SK-N-SH treated with all-trans-retinoic acid at 6 μM for 48 hours (cell line): ENCODE measurements at regions not wholly inside any gene's neighbourhood (a gene's known extent, or its start where the extent isn't known, plus 50 kb on each side); places are given as distances from the start of the nearest gene placed in this dataset.

Experiments
- ARNTL ChIP-seq: fragments of 450-650 bp; formaldehyde crosslinking; IDR thresholded peaks from 2 replicates; pipeline ENCODE4 v1.5.0; 2020; ENCODE audit warnings: low read depth, mild to moderate bottlenecking, moderate library complexity, borderline replicate concordance
- ESRRG ChIP-seq: fragments of 250-450 bp; sonication (Bioruptor Pico); IDR thresholded peaks from 2 replicates; pipeline ENCODE4 v1.6.1; 2021; ENCODE audit warnings: mild to moderate bottlenecking
- SNAI2 ChIP-seq: fragments of 250-450 bp; sonication (Bioruptor Pico); IDR thresholded peaks from 2 replicates; pipeline ENCODE4 v1.5.0; 2020; ENCODE audit warnings: mild to moderate bottlenecking, moderate library complexity
- TCF4 ChIP-seq: fragments of 250-450 bp; sonication (Bioruptor Pico); IDR thresholded peaks from 2 replicates; pipeline ENCODE4 v1.8.0; 2021; ENCODE audit warnings: mild to moderate bottlenecking, moderate library complexity, borderline replicate concordance
- TF ChIP-seq, protein P1 (sequence below): fragments of 250-450 bp; sonication (Bioruptor Pico); IDR thresholded peaks from 2 replicates; pipeline ENCODE4 v1.5.1; 2020; ENCODE audit warnings: low read depth, mild to moderate bottlenecking, moderate library complexity
- TF ChIP-seq, protein P2 (sequence below): fragments of 250-450 bp; sonication (Bioruptor Pico); IDR thresholded peaks from 2 replicates; pipeline ENCODE4 v1.8.0; 2020; ENCODE audit warnings: mild to moderate bottlenecking, moderate library complexity, borderline replicate concordance

- TF ChIP-seq, protein P1, sequence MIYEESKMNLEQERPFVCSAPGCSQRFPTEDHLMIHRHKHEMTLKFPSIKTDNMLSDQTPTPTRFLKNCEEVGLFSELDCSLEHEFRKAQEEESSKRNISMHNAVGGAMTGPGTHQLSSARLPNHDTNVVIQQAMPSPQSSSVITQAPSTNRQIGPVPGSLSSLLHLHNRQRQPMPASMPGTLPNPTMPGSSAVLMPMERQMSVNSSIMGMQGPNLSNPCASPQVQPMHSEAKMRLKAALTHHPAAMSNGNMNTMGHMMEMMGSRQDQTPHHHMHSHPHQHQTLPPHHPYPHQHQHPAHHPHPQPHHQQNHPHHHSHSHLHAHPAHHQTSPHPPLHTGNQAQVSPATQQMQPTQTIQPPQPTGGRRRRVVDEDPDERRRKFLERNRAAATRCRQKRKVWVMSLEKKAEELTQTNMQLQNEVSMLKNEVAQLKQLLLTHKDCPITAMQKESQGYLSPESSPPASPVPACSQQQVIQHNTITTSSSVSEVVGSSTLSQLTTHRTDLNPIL (CRISPR knock-in tag), result no peak
- no peak for TF ChIP-seq SNAI2 (CRISPR knock-in tag)
- TF ChIP-seq ESRRG, result no peak
- TF ChIP-seq ARNTL (CRISPR knock-in tag), result no peak
- TF ChIP-seq TCF4 (CRISPR knock-in tag), result no peak
- TF ChIP-seq, protein P2, sequence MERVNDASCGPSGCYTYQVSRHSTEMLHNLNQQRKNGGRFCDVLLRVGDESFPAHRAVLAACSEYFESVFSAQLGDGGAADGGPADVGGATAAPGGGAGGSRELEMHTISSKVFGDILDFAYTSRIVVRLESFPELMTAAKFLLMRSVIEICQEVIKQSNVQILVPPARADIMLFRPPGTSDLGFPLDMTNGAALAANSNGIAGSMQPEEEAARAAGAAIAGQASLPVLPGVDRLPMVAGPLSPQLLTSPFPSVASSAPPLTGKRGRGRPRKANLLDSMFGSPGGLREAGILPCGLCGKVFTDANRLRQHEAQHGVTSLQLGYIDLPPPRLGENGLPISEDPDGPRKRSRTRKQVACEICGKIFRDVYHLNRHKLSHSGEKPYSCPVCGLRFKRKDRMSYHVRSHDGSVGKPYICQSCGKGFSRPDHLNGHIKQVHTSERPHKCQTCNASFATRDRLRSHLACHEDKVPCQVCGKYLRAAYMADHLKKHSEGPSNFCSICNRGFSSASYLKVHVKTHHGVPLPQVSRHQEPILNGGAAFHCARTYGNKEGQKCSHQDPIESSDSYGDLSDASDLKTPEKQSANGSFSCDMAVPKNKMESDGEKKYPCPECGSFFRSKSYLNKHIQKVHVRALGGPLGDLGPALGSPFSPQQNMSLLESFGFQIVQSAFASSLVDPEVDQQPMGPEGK (CRISPR knock-in tag), result no peak
These were observed 151.9 kb downstream of the SCG2 start for GRCh38 chr2:223450246-223450645.
